ENCODE measurements at regions not wholly inside any gene's neighbourhood (a gene's known extent, or its start where the extent isn't known, plus 50 kb on each side); places are given as distances from the start of the nearest gene placed in this dataset.

GRCh38 chr16:61403386-61403785 lies 632.9 kb downstream of the CDH8 start:
- no peak for TF ChIP-seq POLR2A (IDR thresholded peaks at IDR 0.05)
- TF ChIP-seq, protein P1, sequence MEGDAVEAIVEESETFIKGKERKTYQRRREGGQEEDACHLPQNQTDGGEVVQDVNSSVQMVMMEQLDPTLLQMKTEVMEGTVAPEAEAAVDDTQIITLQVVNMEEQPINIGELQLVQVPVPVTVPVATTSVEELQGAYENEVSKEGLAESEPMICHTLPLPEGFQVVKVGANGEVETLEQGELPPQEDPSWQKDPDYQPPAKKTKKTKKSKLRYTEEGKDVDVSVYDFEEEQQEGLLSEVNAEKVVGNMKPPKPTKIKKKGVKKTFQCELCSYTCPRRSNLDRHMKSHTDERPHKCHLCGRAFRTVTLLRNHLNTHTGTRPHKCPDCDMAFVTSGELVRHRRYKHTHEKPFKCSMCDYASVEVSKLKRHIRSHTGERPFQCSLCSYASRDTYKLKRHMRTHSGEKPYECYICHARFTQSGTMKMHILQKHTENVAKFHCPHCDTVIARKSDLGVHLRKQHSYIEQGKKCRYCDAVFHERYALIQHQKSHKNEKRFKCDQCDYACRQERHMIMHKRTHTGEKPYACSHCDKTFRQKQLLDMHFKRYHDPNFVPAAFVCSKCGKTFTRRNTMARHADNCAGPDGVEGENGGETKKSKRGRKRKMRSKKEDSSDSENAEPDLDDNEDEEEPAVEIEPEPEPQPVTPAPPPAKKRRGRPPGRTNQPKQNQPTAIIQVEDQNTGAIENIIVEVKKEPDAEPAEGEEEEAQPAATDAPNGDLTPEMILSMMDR (IDR thresholded peaks at IDR 0.05) = no peak
- Histone ChIP-seq H3K36me3 (no peaks in the 10 kb centered on the region), H3K9me3 (no peaks in the 10 kb centered on the region), H3K4me3 (no peak overlapping the region), H3K27ac (no peak overlapping the region), H3K4me1 (no peaks in the 10 kb centered on the region), H3K27me3 (no peaks in the 10 kb centered on the region)
- no peak for DNase-seq
- intact Hi-C loops (cut with DNase I; ENCODE audit: low total_unique reads) = no loop called here

DNA sequence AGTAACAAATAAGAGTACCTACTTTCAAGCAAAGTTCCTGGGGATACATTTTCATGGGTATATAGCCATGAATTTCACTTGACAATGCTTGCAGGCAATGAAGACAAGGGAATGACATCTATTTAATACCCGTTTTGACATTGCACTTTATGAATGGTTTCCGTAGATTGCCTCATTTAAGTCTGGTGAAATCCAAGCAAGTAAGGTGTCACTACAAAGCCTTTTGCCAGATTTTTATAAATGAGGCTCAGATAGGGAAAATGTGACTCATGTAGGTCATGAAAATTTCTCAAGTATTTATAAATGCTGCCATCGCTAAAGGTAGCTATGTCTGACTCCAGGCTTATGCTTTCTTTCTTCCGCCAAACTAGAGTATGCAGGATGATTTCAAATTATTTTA lies 644.3 kb downstream of the CDH8 start:
- intact Hi-C loops (cut with DNase I; ENCODE audit: low total_unique reads) = no loop called here
- Histone ChIP-seq H3K27me3 (no peaks in the 10 kb centered on the region), H3K4me3 (no peak overlapping the region), H3K9me3 (no peaks in the 10 kb centered on the region), H3K27ac (no peak overlapping the region), H3K4me1 (no peaks in the 10 kb centered on the region), H3K36me3 (no peaks in the 10 kb centered on the region)
- TF ChIP-seq, protein P1 (IDR thresholded peaks at IDR 0.05) = no peak
- TF ChIP-seq POLR2A (IDR thresholded peaks at IDR 0.05) = no peak
- no peak for DNase-seq

GRCh38 chr16:61390965-61391637 lies 645.1 kb downstream of the CDH8 start:
- Histone ChIP-seq H3K36me3 (no peaks in the 10 kb centered on the region), H3K27me3 (no peaks in the 10 kb centered on the region), H3K4me3 (no peak overlapping the region), H3K4me1 (no peaks in the 10 kb centered on the region), H3K27ac (no peak overlapping the region), H3K9me3 (no peaks in the 10 kb centered on the region)
- no peak for TF ChIP-seq POLR2A (IDR thresholded peaks at IDR 0.05)
- TF ChIP-seq, protein P1 (IDR thresholded peaks at IDR 0.05) = no peak
- DNase-seq = no peak
- intact Hi-C loops (cut with DNase I; ENCODE audit: low total_unique reads) = no loop called here

- intact Hi-C loops (cut with DNase I; ENCODE audit: low total_unique reads) = no loop called here
- DNase-seq = no peak
- no peaks in the 10 kb centered on the region for H3K27me3 ChIP-seq
- H3K36me3 ChIP-seq = no peaks in the 10 kb centered on the region
- H3K4me3 ChIP-seq = no peak overlapping the region
- H3K27ac ChIP-seq = no peak overlapping the region
- TF ChIP-seq POLR2A (IDR thresholded peaks at IDR 0.05) = no peak
- TF ChIP-seq, protein P1 (IDR thresholded peaks at IDR 0.05) = no peak
- no peaks in the 10 kb centered on the region for H3K4me1 ChIP-seq
- H3K9me3 ChIP-seq = no peaks in the 10 kb centered on the region
Measured at GRCh38 chr16:61385392-61386071, 650.7 kb downstream of the CDH8 start.

GRCh38 chr16:61382435-61382834 lies 653.8 kb downstream of the CDH8 start:
- H3K36me3 ChIP-seq = no peaks in the 10 kb centered on the region
- H3K27ac ChIP-seq = no peak overlapping the region
- no peaks in the 10 kb centered on the region for H3K9me3 ChIP-seq
- H3K4me3 ChIP-seq = no peak overlapping the region
- TF ChIP-seq, protein P1 (IDR thresholded peaks at IDR 0.05) = no peak
- TF ChIP-seq POLR2A (IDR thresholded peaks at IDR 0.05) = no peak
- no peak for DNase-seq
- intact Hi-C loops (cut with DNase I; ENCODE audit: low total_unique reads) = no loop called here
- no peaks in the 10 kb centered on the region for H3K4me1 ChIP-seq
- H3K27me3 ChIP-seq = no peaks in the 10 kb centered on the region

Data from uterus (tissue), 3 donors.